GM12872 (cell line): ENCODE measurements at regions not wholly inside any gene's neighbourhood (a gene's known extent, or its start where the extent isn't known, plus 50 kb on each side); places are given as distances from the start of the nearest gene placed in this dataset.

Experiments used
- TF ChIP-seq, protein P1 (sequence below): IDR thresholded peaks from 3 replicates; pipeline ENCODE4 v1.5.1; 2011; ENCODE audit warnings: low read depth, mild to moderate bottlenecking, low read length, moderate library complexity; ENCODE audit not compliant: insufficient read depth

GRCh38 chr6:150491131-150491810 lies 108.4 kb upstream of the PLEKHG1 start:
- TF ChIP-seq, protein P1, sequence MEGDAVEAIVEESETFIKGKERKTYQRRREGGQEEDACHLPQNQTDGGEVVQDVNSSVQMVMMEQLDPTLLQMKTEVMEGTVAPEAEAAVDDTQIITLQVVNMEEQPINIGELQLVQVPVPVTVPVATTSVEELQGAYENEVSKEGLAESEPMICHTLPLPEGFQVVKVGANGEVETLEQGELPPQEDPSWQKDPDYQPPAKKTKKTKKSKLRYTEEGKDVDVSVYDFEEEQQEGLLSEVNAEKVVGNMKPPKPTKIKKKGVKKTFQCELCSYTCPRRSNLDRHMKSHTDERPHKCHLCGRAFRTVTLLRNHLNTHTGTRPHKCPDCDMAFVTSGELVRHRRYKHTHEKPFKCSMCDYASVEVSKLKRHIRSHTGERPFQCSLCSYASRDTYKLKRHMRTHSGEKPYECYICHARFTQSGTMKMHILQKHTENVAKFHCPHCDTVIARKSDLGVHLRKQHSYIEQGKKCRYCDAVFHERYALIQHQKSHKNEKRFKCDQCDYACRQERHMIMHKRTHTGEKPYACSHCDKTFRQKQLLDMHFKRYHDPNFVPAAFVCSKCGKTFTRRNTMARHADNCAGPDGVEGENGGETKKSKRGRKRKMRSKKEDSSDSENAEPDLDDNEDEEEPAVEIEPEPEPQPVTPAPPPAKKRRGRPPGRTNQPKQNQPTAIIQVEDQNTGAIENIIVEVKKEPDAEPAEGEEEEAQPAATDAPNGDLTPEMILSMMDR, result no peak

- TF ChIP-seq, protein P1, result no peak
Observed at GRCh38 chr6:150491811-150492172, 107.9 kb upstream of the PLEKHG1 start.

GRCh38 chr6:150492507-150492906 lies 107.2 kb upstream of the PLEKHG1 start:
- TF ChIP-seq, protein P1, result no peak

GRCh38 chr6:150492941-150493340 lies 106.7 kb upstream of the PLEKHG1 start:
- TF ChIP-seq, protein P1, result no peak

- TF ChIP-seq, protein P1, result no peak
Observed at GRCh38 chr6:150494241-150494640, 105.4 kb upstream of the PLEKHG1 start.

DNA sequence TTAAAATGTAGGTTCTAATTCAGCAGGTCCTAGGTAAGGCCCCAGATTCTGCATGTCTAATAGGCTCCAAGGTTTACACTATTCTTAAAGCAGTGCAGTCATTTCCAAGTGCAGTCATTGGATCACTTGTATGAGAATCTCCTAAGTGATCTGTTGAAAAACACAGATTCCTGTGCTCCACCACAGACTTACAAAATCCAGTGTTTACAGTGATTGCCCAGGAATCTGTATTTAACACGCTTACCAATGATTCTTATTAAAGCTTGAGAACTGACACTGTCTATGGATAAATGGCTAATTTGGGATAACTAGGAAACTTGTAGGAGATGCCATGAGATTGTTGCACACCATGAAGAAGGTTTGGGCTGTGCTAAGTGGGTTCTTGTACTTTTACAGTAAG lies 104.6 kb upstream of the PLEKHG1 start:
- TF ChIP-seq, protein P1, result no peak

DNA sequence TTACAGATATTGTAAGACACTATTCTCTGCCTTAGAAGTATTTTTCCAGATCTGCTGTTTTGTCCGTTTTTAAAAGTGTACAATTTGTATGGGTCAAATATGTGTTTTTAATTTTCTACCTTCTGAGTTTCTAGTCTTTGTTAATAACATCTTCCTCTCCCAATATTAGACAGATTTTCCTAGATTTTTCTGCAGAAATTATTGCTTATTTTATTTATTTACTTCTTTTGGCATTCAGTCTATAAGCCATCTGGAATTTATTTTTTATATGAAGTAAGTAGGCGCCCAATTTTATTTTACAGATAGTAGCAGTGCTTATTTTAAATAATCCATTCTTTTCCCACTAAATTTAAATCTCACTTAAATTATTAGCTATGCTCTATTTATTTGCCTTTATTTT lies 103.1 kb upstream of the PLEKHG1 start:
- TF ChIP-seq, protein P1, result no peak
